ENCODE measurements at regions not wholly inside any gene's neighbourhood (a gene's known extent, or its start where the extent isn't known, plus 50 kb on each side); places are given as distances from the start of the nearest gene placed in this dataset.
A peak's percentile ranks its signal among the peaks of the same experiment; 100 is the strongest.

DNA sequence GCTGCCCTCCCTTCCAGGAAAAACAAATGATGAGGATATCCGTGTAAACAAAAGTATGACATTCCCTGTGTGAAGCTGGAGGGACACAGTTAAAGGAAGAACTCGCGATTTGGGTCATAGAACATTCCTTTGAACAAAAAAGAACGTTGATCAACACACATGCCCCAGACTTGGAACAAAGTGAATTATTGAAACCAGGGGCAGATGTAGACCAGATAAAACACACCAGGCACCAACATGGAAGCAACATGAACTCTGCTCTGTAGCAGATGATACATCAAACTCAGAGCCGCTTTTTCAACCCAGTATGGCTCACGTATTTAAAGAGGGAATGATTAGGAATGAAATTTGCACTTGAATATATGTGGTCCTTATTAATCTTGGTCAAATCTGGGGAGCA is 206.5 kb downstream of the TMEM182 start:
- no peak for DNase-seq

DNA sequence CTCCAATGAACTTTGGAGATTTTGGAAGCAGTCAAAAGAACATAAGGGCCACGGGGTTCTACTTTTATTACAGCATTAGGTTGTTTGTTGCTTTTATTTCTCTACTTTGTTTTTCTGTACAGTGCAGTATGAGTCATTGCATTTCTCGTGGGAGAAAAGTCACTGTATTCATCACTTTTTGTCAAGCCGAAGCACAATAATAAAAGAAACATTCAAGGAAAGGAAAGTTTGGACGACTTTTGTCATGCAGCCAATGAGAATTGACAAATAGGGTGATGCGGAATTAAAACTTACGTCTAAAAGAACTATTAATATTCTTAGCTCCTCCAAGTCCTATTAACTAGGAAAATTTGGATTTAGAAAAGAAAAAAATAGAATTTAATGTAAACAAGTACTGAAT is 209.9 kb downstream of the TMEM182 start:
- DNase-seq: no peak

GRCh38 chr2:102975996-102976975 is 214.5 kb downstream of the TMEM182 start:
- DNase-seq: peak; percentile 39 to 79

- no peak for DNase-seq
Observed at GRCh38 chr2:102977426-102978090, 215.7 kb downstream of the TMEM182 start.

- no peak for DNase-seq
Observed at GRCh38 chr2:102978091-102978490, 216.3 kb downstream of the TMEM182 start.

DNA sequence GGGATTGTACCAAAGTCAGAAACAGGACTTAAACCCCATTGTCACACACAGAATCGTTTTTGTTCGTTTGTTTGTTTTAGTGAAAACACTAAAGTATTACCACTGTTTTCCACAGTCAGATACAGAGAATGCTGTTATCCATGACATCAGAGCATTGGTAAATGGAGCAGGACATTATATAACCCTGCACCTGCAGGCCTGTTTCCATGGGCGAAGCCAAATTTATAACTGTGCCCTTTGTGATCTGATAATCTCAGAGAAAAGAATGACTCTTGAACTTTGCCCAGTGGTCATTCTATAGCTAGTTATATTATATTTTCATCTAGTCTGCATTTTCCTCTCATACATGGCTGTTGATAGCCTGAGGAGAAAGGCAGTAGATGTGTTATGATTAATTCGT is 217.6 kb downstream of the TMEM182 start:
- no peak for DNase-seq

- no peak for DNase-seq
Observed at GRCh38 chr2:102983786-102984185, 222.0 kb downstream of the TMEM182 start.

- DNase-seq: no peak
Observed at GRCh38 chr2:102986826-102987490, 225.1 kb downstream of the TMEM182 start.

DNA sequence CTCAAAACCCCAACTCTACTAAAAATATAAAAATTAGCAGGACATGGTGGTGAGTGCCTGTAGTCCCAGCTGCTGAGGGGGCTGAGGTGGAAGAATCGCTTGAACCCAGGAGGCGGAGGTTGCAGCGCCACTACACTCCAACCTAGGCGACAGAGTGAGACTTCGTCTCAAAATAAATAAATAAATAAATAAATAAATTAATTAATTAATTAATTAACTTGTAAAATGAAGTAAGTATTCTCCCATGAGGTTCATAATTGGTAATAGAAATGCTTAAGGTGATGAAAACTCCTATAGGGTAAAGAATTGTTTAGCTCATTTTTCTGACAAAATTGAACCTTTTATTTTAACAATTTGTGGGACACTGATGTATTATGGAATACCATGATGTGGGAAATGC is 230.8 kb downstream of the TMEM182 start:
- DNase-seq: no peak

DNA sequence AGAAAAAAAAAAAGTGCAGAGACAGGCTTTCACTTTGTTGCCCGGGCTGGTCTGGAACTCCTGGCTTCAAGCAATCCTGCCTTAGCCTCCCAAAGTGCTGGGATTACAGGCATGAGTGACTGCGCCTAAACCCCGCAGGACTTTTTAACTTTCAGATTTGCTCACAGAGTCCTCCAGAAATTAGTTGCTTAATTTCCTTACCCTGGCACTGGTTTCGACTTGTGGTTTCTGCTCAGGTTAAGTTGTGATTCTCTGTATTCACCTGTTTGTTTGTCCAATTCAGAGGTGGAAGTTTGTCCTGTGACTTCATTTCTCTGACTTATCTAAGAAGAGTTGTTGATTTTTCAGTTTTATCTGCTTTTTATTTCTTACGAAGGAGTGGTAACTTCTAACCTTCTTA is 238.1 kb downstream of the TMEM182 start:
- no peak for DNase-seq

DNA sequence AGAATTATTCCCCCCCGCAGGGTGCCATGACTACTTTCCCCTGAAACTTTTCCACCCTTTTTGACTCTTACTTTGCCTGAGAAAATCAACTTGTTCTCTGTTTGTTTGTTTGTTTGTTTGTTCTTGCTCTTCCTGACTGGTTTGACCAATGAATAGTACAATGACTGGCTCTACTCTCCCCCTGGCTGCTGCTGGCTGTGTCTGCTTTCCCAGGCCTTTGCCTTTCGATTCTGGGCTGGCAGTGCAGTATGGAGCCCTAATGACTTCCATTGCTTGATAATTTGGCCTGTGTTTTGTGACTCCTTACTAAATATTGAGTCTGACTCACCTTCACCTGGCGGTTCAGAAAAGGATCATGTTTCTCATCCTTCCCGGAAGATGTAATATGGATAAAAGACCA is 241.1 kb downstream of the TMEM182 start:
- peak in 1 of 2 experiments; percentile 3 for DNase-seq

GRCh38 chr2:103003750-103004260 is 242.0 kb downstream of the TMEM182 start:
- peak; percentile 69 to 75 for DNase-seq

DNA sequence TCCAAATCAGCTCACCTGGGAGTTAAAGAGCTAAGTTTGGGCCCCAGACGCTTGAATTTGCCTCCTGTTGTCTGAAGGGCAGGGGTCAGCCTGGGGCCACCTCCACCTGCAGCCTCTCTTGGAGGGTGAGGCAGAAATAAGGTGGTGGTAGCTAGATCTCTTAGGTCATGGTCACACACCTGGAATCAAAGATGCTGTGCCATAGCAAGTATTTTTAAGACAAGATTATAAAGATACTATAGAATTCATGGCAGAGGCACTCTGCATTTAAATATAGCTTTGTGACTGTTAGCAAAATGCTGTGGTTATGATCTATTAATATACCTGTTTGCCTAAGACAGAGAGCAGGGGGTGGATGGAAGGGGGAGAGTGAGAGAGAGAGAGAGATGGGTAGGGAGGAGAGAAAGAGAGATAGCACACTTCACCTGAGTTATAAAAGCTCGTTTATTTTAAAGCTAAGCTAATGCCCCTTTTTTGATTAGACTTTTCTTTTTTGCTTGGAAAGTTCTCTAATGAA is 242.7 kb downstream of the TMEM182 start:
- DNase-seq: peak; percentile 71 to 76

GRCh38 chr2:103005393-103005792 is 243.6 kb downstream of the TMEM182 start:
- peak in 1 of 2 experiments; percentile 28 for DNase-seq

DNA sequence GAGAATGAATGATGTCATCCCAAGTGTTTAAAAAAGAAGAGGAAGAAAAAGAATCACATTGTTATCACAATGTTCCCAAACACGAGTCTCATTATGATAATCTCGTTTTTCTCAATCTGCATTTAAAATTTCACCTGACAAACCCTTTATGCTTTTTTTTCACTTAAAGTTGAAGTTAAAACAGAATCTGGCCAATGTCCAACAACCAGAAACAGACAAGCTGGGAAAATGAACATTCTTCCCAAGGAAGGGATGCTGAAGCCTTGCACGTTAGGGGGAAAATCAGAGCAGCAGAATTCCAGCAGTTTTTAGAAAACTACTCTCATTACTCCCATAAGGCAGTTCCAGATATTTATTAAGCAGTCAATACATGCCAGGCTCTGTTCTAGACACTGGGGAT is 245.3 kb downstream of the TMEM182 start:
- no peak for DNase-seq

- DNase-seq: peak in 1 of 2 experiments; percentile 34
Observed at GRCh38 chr2:103008586-103008985, 246.8 kb downstream of the TMEM182 start.

- DNase-seq: no peak
Observed at GRCh38 chr2:103009871-103010270, 248.0 kb downstream of the TMEM182 start.

DNA sequence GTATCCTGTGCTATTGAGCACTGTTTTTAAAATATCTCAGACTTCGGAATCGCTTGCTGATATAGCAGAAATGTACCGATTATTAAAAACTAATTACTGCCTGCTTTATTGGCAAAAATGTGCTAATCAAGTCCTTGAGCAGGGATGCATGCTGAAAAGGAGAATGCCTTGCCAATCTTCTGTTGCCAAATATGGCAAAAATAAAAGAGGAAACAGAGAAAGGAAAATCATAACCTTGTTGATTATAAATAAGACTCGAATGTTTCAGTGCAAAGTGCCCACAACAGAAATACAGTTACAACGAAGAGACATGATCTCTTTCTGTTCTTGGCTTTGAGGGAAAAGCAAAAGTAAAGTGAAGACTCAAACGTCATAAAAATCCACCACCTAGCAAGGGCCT is 248.5 kb downstream of the TMEM182 start:
- DNase-seq: no peak

DNA sequence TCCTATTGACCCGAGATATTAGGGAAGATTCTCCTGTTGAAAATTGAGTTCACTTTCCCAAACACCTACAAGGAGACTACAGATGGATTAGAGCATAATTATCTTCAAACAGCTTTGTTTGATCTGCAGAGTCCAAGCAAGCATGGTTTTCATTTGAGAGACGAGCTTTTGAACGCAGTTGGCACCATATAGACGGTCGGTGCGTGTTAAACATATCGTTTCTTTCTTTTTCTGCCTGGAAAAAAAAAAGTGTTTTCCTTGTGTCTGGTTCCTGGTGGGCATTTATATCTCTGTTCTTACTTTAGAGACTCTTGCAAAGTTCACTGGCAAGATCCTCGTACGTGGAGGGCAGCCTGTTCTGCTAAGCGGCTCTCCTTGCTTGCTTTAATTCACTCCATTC is 248.9 kb downstream of the TMEM182 start:
- no peak for DNase-seq

GRCh38 chr2:103012590-103012989 is 250.8 kb downstream of the TMEM182 start:
- no peak for DNase-seq

GRCh38 chr2:103025056-103025455 is 263.2 kb downstream of the TMEM182 start:
- DNase-seq: no peak

DNA sequence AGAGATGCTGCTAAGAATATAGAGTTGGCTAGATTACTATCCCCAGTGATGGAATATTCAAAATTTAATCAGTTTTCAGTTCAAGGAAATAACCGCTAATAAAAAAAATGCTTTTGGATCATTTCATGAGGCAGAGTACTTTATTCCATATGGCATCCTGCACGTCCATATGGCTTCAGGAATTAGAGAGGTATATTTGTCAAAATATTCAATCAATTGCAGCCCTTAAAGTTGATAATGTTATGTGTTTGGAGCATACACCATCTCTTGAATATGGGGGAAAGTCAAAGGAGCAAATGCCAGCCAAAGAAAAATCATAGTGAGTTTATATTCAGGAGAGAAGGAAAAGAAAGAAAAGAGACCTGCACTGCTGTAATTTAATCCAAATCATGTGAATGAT is 266.4 kb downstream of the TMEM182 start:
- no peak for DNase-seq
